Thoracic aorta (tissue), 2 donors: ENCODE measurements at regions not wholly inside any gene's neighbourhood (a gene's known extent, or its start where the extent isn't known, plus 50 kb on each side); places are given as distances from the start of the nearest gene placed in this dataset.

Experiments
- ATAC-seq: fragments of 150-250 bp; one replicate; pipeline ENCODE4 v1.8.0; 2017; ENCODE audit warnings: low read depth; ENCODE audit not compliant: insufficient number of reproducible peaks, low FRiP score
- DNase-seq: peaks from one replicate; pipeline ENCODE4 v3.0.0-alpha.2; 2020; ENCODE audit warnings: low spot score
- H3K27ac ChIP-seq, 2 donors: fragments of 200-600 bp; sonication (generic); 1 replicate in 1 of 2; 2 replicates in 1 of 2; pipeline ENCODE4 v1.5.1; 2016; ENCODE audit warnings: mild to moderate bottlenecking in 2 of 2, moderate library complexity in 2 of 2
- H3K27me3 ChIP-seq: fragments of 200-600 bp; sonication (generic); replicated peaks from 2 replicates; pipeline ENCODE4 v1.6.0; 2016; ENCODE audit warnings: mild to moderate bottlenecking; ENCODE audit not compliant: insufficient read depth
- H3K36me3 ChIP-seq: fragments of 200-600 bp; sonication (generic); one replicate; pipeline ENCODE4 v1.5.1; 2016
- H3K4me1 ChIP-seq, 2 donors: fragments of 200-600 bp; sonication (generic); 1 replicate in 1 of 2; 2 replicates in 1 of 2; pipeline versions ENCODE4 v1.5.1 to v1.6.0; 2016; ENCODE audit warnings: low read depth in 2 of 2, mild to moderate bottlenecking in 1 of 2; ENCODE audit not compliant: control insufficient read depth in 1 of 2
- H3K4me3 ChIP-seq: fragments of 200-600 bp; sonication (generic); 2 replicates; pipeline ENCODE4 v1.5.1; 2016; ENCODE audit warnings: mild to moderate bottlenecking
- H3K9me3 ChIP-seq: fragments of 200-600 bp; sonication (generic); 2 replicates; pipeline ENCODE4 v1.5.1; 2016
- TF ChIP-seq, protein P1 (sequence below): fragments of 200-600 bp; sonication (generic); IDR thresholded peaks from one replicate; pipeline ENCODE4 v1.5.1; 2019; ENCODE audit warnings: antibody characterized with exemption

DNA sequence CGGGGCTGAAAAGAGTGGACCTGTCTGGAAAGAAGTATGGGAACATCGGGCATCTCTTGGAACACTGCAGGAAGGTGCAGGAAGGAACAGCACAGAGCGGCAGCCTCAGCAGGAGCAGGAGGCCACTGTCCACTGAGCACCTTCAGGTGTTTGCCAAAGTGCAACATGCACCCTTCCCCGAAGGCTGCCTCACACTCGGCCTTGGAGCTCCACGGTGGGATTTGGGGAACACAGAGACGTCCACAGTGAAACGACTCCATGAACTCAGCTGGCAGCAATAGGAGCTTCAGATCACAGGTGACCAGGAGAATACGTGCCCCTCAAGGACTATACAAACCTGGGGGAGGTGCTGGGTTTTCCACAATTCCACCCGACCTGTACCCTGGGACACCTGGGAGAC is 140.3 kb upstream of the RET start:
- ATAC-seq, result no peak

DNA sequence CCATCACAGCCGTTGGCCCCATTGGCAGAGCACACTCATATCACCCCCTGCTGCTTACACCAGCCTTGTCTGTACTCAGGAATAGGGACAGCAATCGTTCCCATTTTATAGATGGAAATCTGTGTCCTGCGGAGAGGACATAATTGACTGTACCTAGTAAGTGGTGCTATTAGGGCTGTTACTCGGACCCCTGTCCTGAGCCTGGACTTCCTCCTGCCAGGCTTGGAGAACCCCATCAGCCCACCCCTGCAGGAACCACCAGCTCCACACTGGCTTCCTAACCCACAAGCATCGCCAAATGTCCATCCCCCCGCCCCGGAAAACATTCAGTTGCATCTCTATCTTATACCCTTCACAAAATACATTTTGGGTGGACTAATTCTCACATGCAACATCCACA is 139.8 kb upstream of the RET start:
- Histone ChIP-seq H3K4me3 (no peak overlapping the region), H3K4me1 (peaks cover 0 to 7% of the 10 kb centered on the region in 2 donors), H3K27me3 (no peaks in the 10 kb centered on the region), H3K36me3 (no peaks in the 10 kb centered on the region), H3K27ac (no peak overlapping the region), H3K9me3 (no peaks in the 10 kb centered on the region)
- DNase-seq, result no peak
- ATAC-seq, result no peak
- TF ChIP-seq, protein P1, sequence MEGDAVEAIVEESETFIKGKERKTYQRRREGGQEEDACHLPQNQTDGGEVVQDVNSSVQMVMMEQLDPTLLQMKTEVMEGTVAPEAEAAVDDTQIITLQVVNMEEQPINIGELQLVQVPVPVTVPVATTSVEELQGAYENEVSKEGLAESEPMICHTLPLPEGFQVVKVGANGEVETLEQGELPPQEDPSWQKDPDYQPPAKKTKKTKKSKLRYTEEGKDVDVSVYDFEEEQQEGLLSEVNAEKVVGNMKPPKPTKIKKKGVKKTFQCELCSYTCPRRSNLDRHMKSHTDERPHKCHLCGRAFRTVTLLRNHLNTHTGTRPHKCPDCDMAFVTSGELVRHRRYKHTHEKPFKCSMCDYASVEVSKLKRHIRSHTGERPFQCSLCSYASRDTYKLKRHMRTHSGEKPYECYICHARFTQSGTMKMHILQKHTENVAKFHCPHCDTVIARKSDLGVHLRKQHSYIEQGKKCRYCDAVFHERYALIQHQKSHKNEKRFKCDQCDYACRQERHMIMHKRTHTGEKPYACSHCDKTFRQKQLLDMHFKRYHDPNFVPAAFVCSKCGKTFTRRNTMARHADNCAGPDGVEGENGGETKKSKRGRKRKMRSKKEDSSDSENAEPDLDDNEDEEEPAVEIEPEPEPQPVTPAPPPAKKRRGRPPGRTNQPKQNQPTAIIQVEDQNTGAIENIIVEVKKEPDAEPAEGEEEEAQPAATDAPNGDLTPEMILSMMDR, result no peak

More for the DNA sequence above, 140.3 kb upstream of the RET start:
- DNase-seq, result no peak
- Histone ChIP-seq H3K9me3 (no peaks in the 10 kb centered on the region), H3K36me3 (no peaks in the 10 kb centered on the region), H3K27ac (no peak overlapping the region), H3K27me3 (no peaks in the 10 kb centered on the region), H3K4me3 (no peak overlapping the region), H3K4me1 (peaks cover 0 to 7% of the 10 kb centered on the region in 2 donors)
- TF ChIP-seq, protein P1, result no peak

DNA sequence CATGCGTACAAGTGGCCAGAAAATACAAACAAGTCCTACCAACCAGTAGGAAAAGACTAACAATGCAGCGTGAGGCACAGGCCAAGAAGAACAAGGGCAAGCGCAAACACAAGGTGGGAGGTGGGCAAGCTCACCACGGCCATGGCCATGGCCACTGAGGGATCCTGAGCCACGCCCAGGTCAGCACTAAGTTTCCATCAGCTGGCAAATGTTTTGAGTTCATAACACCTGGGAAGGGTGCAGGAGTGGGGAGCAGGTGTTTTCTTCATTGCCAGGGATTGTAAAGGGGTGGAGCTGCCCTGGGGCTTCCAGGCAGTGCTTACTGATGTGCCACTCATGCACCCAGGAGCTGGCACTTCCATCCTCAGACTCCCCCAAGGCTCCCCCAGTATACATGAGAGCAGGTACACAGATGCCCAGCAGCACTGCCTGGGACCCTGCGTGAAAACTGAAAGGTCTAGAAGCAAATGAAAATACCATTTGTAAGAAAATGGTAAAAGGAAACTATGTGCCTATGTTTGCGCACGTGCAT is 139.2 kb upstream of the RET start:
- DNase-seq (no peak), ATAC-seq (no peak)
- Histone ChIP-seq H3K4me3 (no peak overlapping the region), H3K27me3 (no peaks in the 10 kb centered on the region), H3K27ac (no peak overlapping the region), H3K36me3 (no peaks in the 10 kb centered on the region), H3K4me1 (peaks cover 0 to 7% of the 10 kb centered on the region in 2 donors), H3K9me3 (no peaks in the 10 kb centered on the region)
- TF ChIP-seq, protein P1, result no peak

DNA sequence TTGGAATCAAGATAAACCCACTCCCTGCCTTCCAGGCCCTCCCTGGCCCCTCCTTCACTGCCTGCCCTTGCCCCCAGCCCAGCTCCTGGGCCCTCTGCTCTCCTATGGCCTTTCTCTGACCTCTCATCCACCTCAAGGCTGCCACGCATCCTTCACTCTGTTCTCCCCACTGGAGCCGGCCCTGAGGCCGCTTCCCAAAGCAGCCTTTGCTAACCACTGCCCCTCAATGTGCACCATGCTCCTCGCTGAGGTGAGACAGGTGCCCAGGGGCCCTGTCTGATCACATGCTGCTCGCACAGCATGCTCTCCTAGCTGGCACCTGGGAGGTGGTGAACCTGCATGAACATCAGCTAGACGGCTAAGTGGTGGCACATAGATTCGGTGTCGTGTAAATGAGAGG is 138.5 kb upstream of the RET start:
- Histone ChIP-seq H3K27ac (no peak overlapping the region), H3K36me3 (no peaks in the 10 kb centered on the region), H3K4me3 (no peak overlapping the region), H3K4me1 (peaks cover 0 to 4% of the 10 kb centered on the region in 2 donors), H3K9me3 (no peaks in the 10 kb centered on the region), H3K27me3 (no peaks in the 10 kb centered on the region)
- ATAC-seq (no peak), DNase-seq (no peak)
- TF ChIP-seq, protein P1, result no peak

DNA sequence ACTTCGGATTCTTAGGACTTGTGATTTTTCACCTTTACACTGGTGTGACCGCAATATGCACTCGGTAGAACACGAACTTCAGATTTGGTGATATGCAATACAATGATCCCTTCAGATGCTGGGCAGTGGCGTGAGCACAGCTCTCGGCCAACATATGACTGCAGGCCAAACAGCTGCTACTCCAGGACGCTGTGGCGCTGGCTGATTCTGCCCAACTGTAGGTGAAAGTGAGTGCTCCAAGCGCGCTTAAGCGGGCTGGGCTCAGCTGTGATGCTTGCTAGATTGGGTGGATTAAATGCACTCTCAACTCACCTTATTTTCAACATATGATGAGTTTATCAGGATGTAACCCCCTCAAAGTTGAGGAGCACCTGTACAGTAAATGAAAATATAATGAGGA is 137.6 kb upstream of the RET start:
- no peaks in the 10 kb centered on the region for H3K4me1 ChIP-seq
- no peaks in the 10 kb centered on the region for H3K9me3 ChIP-seq
- no peak overlapping the region for H3K27ac ChIP-seq
- no peak overlapping the region for H3K4me3 ChIP-seq
- no peaks in the 10 kb centered on the region for H3K27me3 ChIP-seq
- ATAC-seq (no peak), DNase-seq (no peak)
- TF ChIP-seq, protein P1, result no peak
- H3K36me3 ChIP-seq, result no peaks in the 10 kb centered on the region
